NCI-H748 (cell line): ENCODE measurements at regions not wholly inside any gene's neighbourhood (a gene's known extent, or its start where the extent isn't known, plus 50 kb on each side); places are given as distances from the start of the nearest gene placed in this dataset.

Experiments used
- DNase-seq: peaks from one replicate; lab custom pipeline; 2025; ENCODE audit not compliant: unreplicated experiment; lab: John Stamatoyannopoulos, UW

- no peak for DNase-seq
These were observed 335.4 kb upstream of the TEX13C start for GRCh38 chrX:124984140-124984813.

GRCh38 chrX:124986284-124986683 lies 333.4 kb upstream of the TEX13C start:
- no peak for DNase-seq

GRCh38 chrX:124993735-124994134 lies 325.9 kb upstream of the TEX13C start:
- no peak for DNase-seq

GRCh38 chrX:124994404-124994803 lies 325.3 kb upstream of the TEX13C start:
- DNase-seq: no peak

- DNase-seq: no peak
These were observed 315.8 kb upstream of the TEX13C start for GRCh38 chrX:125003746-125004446.

GRCh38 chrX:125004799-125005198 lies 314.9 kb upstream of the TEX13C start:
- peak; percentile 44 for DNase-seq

- no peak for DNase-seq
These were observed 313.8 kb upstream of the TEX13C start for GRCh38 chrX:125005863-125006262.

- no peak for DNase-seq
These were observed 313.0 kb upstream of the TEX13C start for GRCh38 chrX:125006704-125007103.

- DNase-seq: no peak
These were observed 307.1 kb upstream of the TEX13C start for GRCh38 chrX:125012585-125012984.

- no peak for DNase-seq
These were observed 290.5 kb upstream of the TEX13C start for GRCh38 chrX:125029131-125029530.
